Subcutaneous adipose tissue (tissue), 1 donor: ENCODE measurements at regions not wholly inside any gene's neighbourhood (a gene's known extent, or its start where the extent isn't known, plus 50 kb on each side); places are given as distances from the start of the nearest gene placed in this dataset.

Experiments used
- TF ChIP-seq, protein P1 (sequence below): fragments of 450-650 bp; IDR thresholded peaks from one replicate; pipeline ENCODE4 v1.5.1; 2016; ENCODE audit warnings: low read depth, mild to moderate bottlenecking, control low read depth, antibody characterized with exemption, moderate library complexity

DNA sequence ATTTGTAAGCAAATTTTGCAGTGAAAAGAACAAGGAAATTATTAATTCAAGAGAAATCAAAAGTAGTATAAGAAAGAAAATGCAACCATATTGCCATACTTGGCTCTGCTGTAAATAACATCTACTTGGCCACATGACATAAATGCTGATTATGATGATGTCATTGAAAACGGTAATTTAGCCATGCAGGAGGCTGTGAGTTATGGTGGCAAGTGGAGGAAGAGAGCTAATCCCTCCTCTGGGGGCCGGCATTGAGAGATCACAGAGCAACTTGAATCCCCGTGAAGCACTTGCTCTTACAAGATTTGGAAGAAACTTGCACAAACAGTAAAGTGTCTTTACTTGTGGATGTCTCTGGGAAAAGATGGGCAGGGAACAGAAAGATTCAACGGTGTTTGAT is 456.6 kb downstream of the PREX1 start:
- TF ChIP-seq, protein P1, sequence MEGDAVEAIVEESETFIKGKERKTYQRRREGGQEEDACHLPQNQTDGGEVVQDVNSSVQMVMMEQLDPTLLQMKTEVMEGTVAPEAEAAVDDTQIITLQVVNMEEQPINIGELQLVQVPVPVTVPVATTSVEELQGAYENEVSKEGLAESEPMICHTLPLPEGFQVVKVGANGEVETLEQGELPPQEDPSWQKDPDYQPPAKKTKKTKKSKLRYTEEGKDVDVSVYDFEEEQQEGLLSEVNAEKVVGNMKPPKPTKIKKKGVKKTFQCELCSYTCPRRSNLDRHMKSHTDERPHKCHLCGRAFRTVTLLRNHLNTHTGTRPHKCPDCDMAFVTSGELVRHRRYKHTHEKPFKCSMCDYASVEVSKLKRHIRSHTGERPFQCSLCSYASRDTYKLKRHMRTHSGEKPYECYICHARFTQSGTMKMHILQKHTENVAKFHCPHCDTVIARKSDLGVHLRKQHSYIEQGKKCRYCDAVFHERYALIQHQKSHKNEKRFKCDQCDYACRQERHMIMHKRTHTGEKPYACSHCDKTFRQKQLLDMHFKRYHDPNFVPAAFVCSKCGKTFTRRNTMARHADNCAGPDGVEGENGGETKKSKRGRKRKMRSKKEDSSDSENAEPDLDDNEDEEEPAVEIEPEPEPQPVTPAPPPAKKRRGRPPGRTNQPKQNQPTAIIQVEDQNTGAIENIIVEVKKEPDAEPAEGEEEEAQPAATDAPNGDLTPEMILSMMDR: no peak

DNA sequence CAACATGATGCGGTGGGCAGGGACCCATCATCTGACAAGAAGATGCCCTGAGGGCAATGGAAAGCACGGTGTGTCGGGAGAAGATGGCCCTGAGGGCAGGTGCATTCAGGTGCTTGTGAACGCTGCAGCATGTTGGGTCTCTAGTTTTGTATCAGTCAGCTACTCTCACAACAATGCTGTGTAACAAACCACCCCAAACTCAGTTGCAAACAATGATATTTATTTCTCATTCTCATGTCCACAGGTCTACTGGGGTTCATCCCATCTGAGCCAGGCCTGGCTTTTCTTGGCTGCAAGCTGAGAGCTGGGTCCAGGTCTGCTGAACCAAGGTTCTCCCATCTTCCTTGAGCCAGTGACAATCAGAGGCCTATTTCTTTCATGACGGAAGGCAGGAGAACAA is 461.6 kb downstream of the PREX1 start:
- TF ChIP-seq, protein P1: no peak

DNA sequence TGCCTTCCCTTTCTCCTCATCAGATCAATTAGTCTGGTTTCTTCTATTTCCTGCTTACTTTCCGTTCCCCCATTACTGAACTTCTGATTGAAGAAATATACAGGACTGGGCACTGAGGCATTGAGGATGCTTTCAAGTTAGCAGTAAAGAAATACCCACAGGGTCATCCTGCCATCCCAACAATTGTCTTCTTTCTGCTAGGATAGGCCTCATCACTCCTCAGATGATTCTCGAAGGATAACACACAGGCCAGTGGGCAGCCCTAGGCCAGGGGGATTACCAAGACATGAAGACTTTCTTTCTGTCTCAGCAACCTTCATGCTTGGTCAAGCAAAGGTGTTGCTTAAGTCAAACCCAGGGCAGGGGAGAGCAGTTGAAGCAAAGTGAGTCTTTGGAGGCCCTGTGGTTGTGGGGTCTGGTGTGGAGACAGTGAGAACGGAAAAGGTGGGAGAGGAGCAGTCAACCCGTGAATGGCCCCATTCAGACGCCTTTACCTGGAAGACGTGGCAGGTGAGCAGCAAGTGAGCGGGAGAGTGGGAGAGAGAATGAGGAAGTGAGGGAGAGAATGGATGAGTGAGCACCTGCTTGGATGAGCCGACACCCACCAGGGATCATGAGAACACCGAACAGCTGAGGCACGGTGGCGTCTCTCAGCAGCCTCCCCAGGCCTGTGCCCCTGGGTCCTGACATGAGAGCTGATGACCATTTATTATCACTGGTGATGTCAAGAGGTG is 462.9 kb downstream of the PREX1 start:
- TF ChIP-seq, protein P1: no peak

DNA sequence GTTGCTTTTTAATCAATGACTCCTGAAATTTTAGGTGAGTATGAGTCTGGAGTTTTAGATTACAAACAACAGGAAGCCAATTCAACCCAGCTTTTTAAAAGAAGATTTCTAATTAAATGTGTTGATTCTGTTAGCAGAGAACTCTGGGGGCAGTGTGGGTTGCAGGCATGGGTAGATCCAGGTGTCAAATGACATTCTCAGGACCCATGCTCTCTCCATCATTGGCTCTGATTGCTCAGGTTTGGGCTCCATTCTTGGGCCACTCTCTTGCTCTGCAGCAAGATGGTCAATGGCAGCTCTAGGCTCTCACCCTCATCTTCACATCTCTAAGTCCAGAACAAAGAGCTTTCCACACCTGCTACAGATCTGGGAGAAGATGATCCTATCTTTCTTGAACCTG is 463.7 kb downstream of the PREX1 start:
- TF ChIP-seq, protein P1: no peak

DNA sequence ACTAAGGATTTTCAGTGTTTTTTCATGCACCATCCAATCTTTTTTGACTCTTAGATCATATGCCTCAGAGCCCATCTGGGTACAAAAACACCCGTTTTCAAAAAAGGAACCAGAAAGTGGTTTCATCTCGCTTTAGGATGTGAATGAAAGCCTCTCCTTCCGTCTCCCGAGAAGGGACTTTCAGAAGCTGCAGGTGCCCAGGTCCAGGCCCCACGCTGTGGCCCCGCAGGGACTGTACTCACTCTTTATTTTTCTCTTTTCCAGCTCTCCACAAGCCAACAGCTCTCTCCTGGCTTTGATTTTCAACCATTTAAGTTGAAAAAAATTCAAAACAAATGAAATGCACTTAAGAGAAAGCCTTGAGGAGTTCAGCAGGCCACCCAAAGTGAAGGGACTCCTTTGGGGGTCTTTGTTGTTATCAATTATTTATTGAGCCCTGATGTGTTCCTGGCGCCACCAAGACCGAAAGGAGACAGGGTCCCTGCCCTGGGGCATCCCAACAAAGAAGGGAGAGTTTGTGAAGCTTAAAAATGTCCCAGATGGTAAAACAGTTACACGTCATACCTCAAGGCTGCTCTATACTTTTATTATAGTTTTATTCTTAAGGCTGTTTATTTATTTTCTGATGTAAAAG is 467.3 kb downstream of the PREX1 start:
- TF ChIP-seq, protein P1: no peak

DNA sequence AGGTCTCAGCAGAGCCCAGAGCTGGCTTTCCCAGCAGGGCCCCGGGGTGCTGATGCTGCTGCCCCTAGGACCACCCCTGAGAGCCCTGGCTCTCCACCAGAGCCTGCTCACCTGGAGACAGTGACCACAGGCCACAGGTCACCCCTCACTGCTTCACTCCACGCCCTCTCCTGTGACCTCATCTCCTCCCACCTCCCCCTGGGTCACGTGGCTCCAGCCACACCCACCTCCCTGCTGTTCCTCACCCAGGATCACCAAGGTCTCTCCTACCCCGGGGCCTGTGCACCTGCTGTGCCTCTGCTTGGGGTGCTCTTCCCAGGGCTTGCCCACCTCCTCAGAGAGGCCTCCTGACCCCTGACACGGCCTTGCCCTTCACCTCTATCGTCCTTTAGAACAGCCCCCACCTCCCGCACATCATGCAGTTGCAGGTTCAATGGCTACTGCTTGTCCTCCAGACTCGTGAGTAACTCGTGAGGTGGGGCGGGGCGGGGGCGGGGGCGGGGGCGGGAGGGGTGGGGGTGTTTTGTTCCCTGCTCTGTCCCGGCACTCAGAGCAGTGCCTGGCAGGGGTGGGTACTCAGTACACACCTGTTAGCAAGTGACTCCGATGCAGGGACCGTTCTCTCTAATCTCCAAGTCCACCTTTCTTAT is 468.0 kb downstream of the PREX1 start:
- TF ChIP-seq, protein P1: no peak
